Activated CD4-positive, alpha-beta T cell treated with anti-CD3 and anti-CD28 coated beads, Interleukin-2, Interleukin-6, amounts not matched to agents 100 ng/mL and 50 ng/mL, durations not matched to agents 16 hours and 8 hours (primary cell): ENCODE measurements at regions not wholly inside any gene's neighbourhood (a gene's known extent, or its start where the extent isn't known, plus 50 kb on each side); places are given as distances from the start of the nearest gene placed in this dataset.

Experiments
- DNase-seq: peaks from one replicate; pipeline ENCODE4 v3.0.0-alpha.2; 2020

DNA sequence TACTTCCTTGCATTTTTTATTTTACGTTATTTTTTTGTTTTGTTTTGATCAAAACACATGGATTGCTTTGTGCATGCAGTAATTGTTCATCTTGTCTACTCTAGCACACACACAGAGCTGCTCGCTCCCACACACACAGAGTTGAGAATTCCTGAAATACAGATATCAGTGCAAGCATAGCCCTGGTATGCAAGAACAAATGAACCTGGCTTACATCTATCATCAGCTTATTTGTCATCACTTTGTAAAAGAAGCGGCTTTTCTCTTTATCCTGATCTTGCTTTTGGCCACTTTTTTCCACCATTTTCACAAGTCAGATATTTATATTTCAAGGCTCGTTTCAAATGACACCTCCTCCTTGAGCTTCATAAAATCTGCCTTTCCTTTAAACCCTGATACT lies 1435.7 kb downstream of the MAT2B start:
- no peak for DNase-seq

DNA sequence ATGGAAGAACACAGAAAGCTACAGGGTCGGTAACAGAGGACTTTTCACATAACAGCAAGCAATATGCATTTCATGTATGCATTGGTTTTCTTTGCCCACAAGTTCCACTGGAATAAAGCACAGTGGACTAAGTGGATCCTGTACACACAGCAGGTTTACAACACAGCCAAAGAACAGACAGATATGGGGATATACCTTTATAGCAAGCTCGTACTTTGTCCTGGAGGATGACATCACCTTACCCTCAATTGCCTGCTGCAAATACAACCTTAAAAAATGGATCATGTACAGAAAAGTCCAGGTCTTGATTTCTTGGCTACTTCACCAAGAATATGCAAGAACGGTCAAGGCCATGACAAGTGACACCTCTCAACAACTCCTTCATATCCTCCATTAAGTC lies 1445.5 kb downstream of the MAT2B start:
- DNase-seq = no peak

GRCh38 chr5:164951570-164951969 lies 1446.2 kb downstream of the MAT2B start:
- no peak for DNase-seq

- DNase-seq = no peak
These were observed 1453.3 kb downstream of the MAT2B start for GRCh38 chr5:164958688-164959087.

DNA sequence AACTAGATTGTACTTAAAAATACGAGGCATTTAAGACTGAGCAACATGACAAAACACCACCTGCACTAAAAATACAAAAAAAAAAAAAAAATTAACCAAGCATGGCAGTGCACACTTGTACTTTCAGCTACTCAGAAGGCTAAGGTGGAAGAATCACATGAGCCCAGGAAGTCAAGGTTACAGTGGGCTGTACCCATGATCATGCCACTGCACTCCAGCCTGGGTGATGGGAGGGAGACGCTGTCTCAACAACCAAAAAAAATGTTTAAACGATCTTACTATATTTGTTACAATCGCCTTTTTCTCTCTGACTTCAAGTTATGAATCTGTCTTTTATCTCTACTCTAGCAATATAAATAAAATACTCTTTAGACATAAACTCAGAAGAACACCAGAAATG lies 1454.3 kb downstream of the MAT2B start:
- DNase-seq = no peak

DNA sequence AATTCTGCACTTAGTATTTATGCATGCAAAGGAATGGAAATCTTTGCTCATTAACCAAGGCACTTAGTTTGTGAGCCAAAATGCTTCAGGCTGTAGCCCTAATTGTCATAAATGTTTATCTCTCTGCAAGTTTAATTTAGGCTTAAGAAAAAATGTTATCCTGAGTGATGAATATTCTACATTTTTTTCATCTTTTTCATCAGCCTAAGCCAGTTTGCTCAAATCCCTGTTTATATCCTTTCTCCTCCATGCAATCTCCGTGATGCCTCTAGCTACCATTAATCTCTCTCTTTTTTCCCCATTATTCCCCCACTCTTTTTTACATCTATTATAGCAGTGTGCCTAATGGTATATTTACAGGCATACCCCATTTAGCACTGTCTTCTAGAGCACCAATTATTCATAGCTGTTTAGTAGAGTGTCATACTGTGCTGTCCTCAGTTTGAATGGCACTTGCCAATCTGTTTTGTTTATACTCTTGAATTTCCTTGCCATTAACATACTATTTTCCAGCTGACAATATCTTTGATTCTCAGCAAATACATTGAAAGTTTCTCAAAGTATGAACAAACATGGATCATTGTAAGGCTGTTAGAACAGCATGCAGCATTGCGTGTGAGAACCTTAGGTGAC lies 1457.0 kb downstream of the MAT2B start:
- DNase-seq = no peak

- DNase-seq = no peak
These were observed 1461.2 kb downstream of the MAT2B start for GRCh38 chr5:164966611-164967010.

GRCh38 chr5:164967354-164967753 lies 1461.9 kb downstream of the MAT2B start:
- DNase-seq = no peak

GRCh38 chr5:164972973-164973372 lies 1467.6 kb downstream of the MAT2B start:
- DNase-seq = no peak

DNA sequence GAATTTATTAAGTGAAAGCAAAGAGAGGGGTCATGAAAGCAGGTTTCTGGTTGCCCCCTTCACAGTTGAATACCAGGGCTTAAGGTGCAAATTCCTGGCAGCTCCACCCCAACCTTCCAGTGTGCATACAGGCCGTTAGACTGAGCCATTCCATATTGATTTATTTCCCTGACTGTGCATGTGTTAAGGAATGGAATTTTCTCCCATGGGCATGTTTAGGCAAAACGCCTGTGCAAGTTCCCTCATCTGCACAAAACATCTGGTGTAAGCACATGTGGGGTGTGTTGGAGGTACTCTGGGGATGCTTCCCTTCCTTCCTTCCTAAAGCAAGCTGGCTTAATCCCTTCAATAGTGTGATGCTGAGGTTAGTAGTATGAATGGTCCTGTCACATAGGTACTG lies 1470.6 kb downstream of the MAT2B start:
- no peak for DNase-seq

- no peak for DNase-seq
These were observed 1475.1 kb downstream of the MAT2B start for GRCh38 chr5:164980480-164980879.

- DNase-seq = no peak
These were observed 1492.7 kb downstream of the MAT2B start for GRCh38 chr5:164998142-164998541.

DNA sequence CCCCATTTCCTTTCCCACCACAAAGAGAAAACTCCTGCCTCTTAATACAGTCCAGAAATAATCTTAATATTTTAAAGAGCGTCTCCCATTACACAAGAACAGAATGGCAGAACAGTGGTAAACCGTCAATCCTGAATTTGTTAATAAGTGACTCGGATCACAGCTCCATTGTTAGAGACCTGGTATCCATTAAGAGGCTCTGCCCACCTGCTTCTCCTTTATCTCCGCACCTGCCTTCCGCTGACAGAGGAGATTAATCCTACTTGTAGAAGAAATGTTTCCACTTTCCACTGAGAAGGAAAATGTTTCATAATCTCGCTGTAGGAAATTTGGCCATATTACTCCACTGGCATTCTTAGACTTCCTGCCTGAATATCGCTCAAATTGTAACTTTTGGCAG lies 1493.2 kb downstream of the MAT2B start:
- no peak for DNase-seq

- no peak for DNase-seq
These were observed 1495.2 kb downstream of the MAT2B start for GRCh38 chr5:165000479-165001190.

GRCh38 chr5:165003283-165003682 lies 1497.9 kb downstream of the MAT2B start:
- no peak for DNase-seq

- no peak for DNase-seq
These were observed 1498.8 kb downstream of the MAT2B start for GRCh38 chr5:165004175-165004574.

- DNase-seq = no peak
These were observed 1509.0 kb downstream of the MAT2B start for GRCh38 chr5:165014439-165014838.

- DNase-seq = no peak
These were observed 1509.7 kb downstream of the MAT2B start for GRCh38 chr5:165015126-165015525.

DNA sequence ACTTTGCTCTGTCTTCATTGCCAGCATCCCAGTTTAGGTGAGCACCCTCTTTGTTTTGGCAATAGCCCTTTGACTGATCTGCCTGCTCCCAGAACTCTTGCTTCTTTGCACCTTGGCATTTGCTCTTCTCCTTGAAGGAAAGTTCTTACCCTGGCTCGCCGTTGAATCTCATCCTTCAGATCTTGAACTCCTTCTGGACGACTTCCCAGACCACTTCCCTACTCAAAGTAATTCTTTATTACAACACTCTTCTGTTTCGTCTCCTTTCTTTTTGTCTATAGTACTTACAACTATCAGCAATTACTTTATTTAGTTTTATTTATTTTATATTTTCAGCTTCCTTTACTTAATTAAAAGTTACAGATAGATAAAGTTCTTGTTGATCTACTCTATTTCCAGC lies 1510.1 kb downstream of the MAT2B start:
- no peak for DNase-seq

- DNase-seq = no peak
These were observed 1521.6 kb downstream of the MAT2B start for GRCh38 chr5:165026971-165027370.

GRCh38 chr5:165028356-165028755 lies 1522.9 kb downstream of the MAT2B start:
- no peak for DNase-seq

DNA sequence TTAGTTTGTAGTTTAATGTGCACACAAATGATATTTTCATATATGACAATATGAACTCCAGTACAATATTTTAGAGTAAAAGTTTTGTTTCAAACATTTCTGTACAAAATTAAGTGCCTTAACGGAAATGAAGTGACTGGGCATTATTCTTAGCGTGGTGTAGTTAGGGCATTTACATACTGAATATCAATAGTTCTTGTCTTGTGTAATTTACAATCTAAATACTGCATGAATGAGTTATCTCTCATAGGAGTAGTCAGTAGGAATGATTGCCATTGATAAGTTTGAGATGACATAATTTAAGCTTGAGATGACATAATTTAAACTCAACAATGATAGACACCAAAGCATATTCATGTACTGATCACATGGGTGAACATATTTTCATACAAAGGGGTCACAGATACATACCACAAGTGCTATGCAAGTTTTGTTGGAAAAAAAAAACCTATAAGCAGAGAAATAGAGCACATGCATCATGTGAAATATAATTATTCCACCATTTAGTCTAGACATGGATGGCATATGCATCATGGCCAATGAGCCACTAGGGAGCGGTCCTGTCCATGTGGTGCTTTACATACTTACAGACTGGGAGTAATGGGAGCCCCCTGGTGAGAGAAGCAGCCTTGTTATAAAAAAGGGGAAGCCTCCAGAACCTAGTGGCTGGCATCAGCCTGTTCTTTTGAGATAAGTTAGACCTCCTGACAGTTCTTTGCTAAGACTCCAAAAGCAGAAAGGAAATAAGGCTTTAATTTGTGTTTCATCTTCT lies 1523.9 kb downstream of the MAT2B start:
- no peak for DNase-seq

DNA sequence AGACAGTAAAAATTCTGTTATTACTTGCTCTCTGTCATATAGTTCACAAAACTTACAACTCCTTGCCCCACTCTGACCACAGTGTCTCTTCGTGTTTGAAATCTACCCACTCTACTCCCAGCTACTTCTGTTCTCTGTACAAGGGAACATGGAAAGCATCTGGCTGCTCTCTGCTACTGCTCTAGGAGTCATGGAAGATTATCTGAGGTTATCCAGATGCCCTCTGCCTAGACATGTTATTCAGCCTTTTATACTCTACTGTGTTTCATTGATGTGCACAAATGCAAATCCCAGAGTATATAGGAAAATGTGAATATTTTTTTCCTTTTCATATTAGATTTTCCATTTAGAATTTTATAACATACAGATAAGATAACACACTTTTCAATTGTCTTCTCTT lies 1525.6 kb downstream of the MAT2B start:
- no peak for DNase-seq

- no peak for DNase-seq
These were observed 1526.0 kb downstream of the MAT2B start for GRCh38 chr5:165031371-165031770.
